ENCODE measurements at regions not wholly inside any gene's neighbourhood (a gene's known extent, or its start where the extent isn't known, plus 50 kb on each side); places are given as distances from the start of the nearest gene placed in this dataset.

GRCh38 chr7:119684763-119685162 lies 588.2 kb upstream of the KCND2 start:
- no peak for TF ChIP-seq POLR2A (IDR thresholded peaks at IDR 0.05; ENCODE audit: low read depth, low read length)
- no peak for DNase-seq (ENCODE audit: insufficient read length, low spot score)
- no peak for FAIRE-seq

GRCh38 chr7:119685906-119686305 lies 587.1 kb upstream of the KCND2 start:
- no peak for TF ChIP-seq POLR2A (IDR thresholded peaks at IDR 0.05; ENCODE audit: low read depth, low read length)
- DNase-seq (ENCODE audit: insufficient read length, low spot score) (no peak), FAIRE-seq (no peak)

- TF ChIP-seq POLR2A (IDR thresholded peaks at IDR 0.05; ENCODE audit: low read depth, low read length): no peak
- FAIRE-seq (no peak), DNase-seq (ENCODE audit: insufficient read length, low spot score) (no peak)
Measured at GRCh38 chr7:119688831-119689230, 584.1 kb upstream of the KCND2 start.

GRCh38 chr7:119692541-119692940 lies 580.4 kb upstream of the KCND2 start:
- FAIRE-seq (no peak), DNase-seq (ENCODE audit: insufficient read length, low spot score) (no peak)
- TF ChIP-seq POLR2A (IDR thresholded peaks at IDR 0.05; ENCODE audit: low read depth, low read length): no peak

- FAIRE-seq (no peak), DNase-seq (ENCODE audit: insufficient read length, low spot score) (no peak)
- TF ChIP-seq POLR2A (IDR thresholded peaks at IDR 0.05; ENCODE audit: low read depth, low read length): no peak
Measured at GRCh38 chr7:119694506-119694905, 578.5 kb upstream of the KCND2 start.

- TF ChIP-seq POLR2A (IDR thresholded peaks at IDR 0.05; ENCODE audit: low read depth, low read length): no peak
- no peak for FAIRE-seq
- no peak for DNase-seq (ENCODE audit: insufficient read length, low spot score)
Measured at GRCh38 chr7:119696336-119696735, 576.6 kb upstream of the KCND2 start.

GRCh38 chr7:119703895-119704294 lies 569.1 kb upstream of the KCND2 start:
- no peak for TF ChIP-seq POLR2A (IDR thresholded peaks at IDR 0.05; ENCODE audit: low read depth, low read length)
- FAIRE-seq (no peak), DNase-seq (ENCODE audit: insufficient read length, low spot score) (no peak)

GRCh38 chr7:119706608-119707007 lies 566.4 kb upstream of the KCND2 start:
- FAIRE-seq (no peak), DNase-seq (ENCODE audit: insufficient read length, low spot score) (no peak)
- TF ChIP-seq POLR2A (IDR thresholded peaks at IDR 0.05; ENCODE audit: low read depth, low read length): no peak

GRCh38 chr7:119708891-119709290 lies 564.1 kb upstream of the KCND2 start:
- FAIRE-seq (no peak), DNase-seq (ENCODE audit: insufficient read length, low spot score) (no peak)
- no peak for TF ChIP-seq POLR2A (IDR thresholded peaks at IDR 0.05; ENCODE audit: low read depth, low read length)

- FAIRE-seq (no peak), DNase-seq (ENCODE audit: insufficient read length, low spot score) (no peak)
- no peak for TF ChIP-seq POLR2A (IDR thresholded peaks at IDR 0.05; ENCODE audit: low read depth, low read length)
Measured at GRCh38 chr7:119711104-119711503, 561.9 kb upstream of the KCND2 start.

GRCh38 chr7:119712886-119713462 lies 560.0 kb upstream of the KCND2 start:
- TF ChIP-seq POLR2A (IDR thresholded peaks at IDR 0.05; ENCODE audit: low read depth, low read length): no peak
- no peak for FAIRE-seq
- DNase-seq (ENCODE audit: insufficient read length, low spot score): no peak

- TF ChIP-seq POLR2A (IDR thresholded peaks at IDR 0.05; ENCODE audit: low read depth, low read length): no peak
- DNase-seq (ENCODE audit: insufficient read length, low spot score) (no peak), FAIRE-seq (no peak)
Measured at GRCh38 chr7:119713606-119714005, 559.4 kb upstream of the KCND2 start.

- FAIRE-seq (peak; percentile 80), DNase-seq (ENCODE audit: insufficient read length, low spot score) (peak; percentile 6)
- TF ChIP-seq POLR2A (IDR thresholded peaks at IDR 0.05; ENCODE audit: low read depth, low read length): no peak
Measured at GRCh38 chr7:119720541-119720940, 552.4 kb upstream of the KCND2 start.

- no peak for TF ChIP-seq POLR2A (IDR thresholded peaks at IDR 0.05; ENCODE audit: low read depth, low read length)
- DNase-seq (ENCODE audit: insufficient read length, low spot score) (no peak), FAIRE-seq (no peak)
Measured at GRCh38 chr7:119724041-119724792, 548.8 kb upstream of the KCND2 start.

Measured in H54 (cell line).